HG02884 (cell line): ENCODE measurements at regions not wholly inside any gene's neighbourhood (a gene's known extent, or its start where the extent isn't known, plus 50 kb on each side); places are given as distances from the start of the nearest gene placed in this dataset.

Experiments
- ATAC-seq: cut with Tn5 transposase; IDR thresholded peaks from one replicate; pipeline ENCODE4 v1.9.1; 2021; ENCODE audit warnings: mild to moderate bottlenecking, moderate library complexity; ENCODE audit not compliant: unreplicated experiment

GRCh38 chr2:196344397-196344796 lies 173.0 kb upstream of the STK17B start:
- ATAC-seq: no peak

- no peak for ATAC-seq
These were observed 182.3 kb upstream of the STK17B start for GRCh38 chr2:196353717-196354116.

GRCh38 chr2:196354186-196354585 lies 182.8 kb upstream of the STK17B start:
- no peak for ATAC-seq

- ATAC-seq: no peak
These were observed 185.0 kb upstream of the STK17B start for GRCh38 chr2:196356332-196356731.

- ATAC-seq: no peak
These were observed 189.3 kb upstream of the STK17B start for GRCh38 chr2:196360650-196361049.

GRCh38 chr2:196361606-196362326 lies 190.4 kb upstream of the STK17B start:
- ATAC-seq: no peak

- ATAC-seq: no peak
These were observed 191.7 kb upstream of the STK17B start for GRCh38 chr2:196362973-196363549.

- ATAC-seq: no peak
These were observed 193.8 kb upstream of the STK17B start for GRCh38 chr2:196365145-196365544.

GRCh38 chr2:196365923-196366322 lies 194.5 kb upstream of the STK17B start:
- ATAC-seq: no peak

GRCh38 chr2:196367633-196368032 lies 196.3 kb upstream of the STK17B start:
- ATAC-seq: no peak

GRCh38 chr2:196368546-196369225 lies 197.3 kb upstream of the STK17B start:
- ATAC-seq: no peak

GRCh38 chr2:196369967-196370366 lies 198.6 kb upstream of the STK17B start:
- no peak for ATAC-seq

GRCh38 chr2:196370381-196370780 lies 199.0 kb upstream of the STK17B start:
- ATAC-seq: no peak

- ATAC-seq: no peak
These were observed 201.0 kb upstream of the STK17B start for GRCh38 chr2:196372276-196372809.

GRCh38 chr2:196372811-196373664 lies 201.7 kb upstream of the STK17B start:
- ATAC-seq: no peak

GRCh38 chr2:196376984-196377877 lies 205.9 kb upstream of the STK17B start:
- ATAC-seq: peak; percentile 74

- no peak for ATAC-seq
These were observed 208.2 kb upstream of the STK17B start for GRCh38 chr2:196379600-196379999.

GRCh38 chr2:196380098-196380497 lies 208.7 kb upstream of the STK17B start:
- ATAC-seq: peak; percentile 23

- ATAC-seq: no peak
These were observed 209.2 kb upstream of the STK17B start for GRCh38 chr2:196380575-196380974.

GRCh38 chr2:196381464-196381863 lies 210.1 kb upstream of the STK17B start:
- no peak for ATAC-seq
